ENCODE measurements at regions not wholly inside any gene's neighbourhood (a gene's known extent, or its start where the extent isn't known, plus 50 kb on each side); places are given as distances from the start of the nearest gene placed in this dataset.

GRCh38 chr6:104559435-104560202 lies 300.1 kb downstream of the HACE1 start:
- H3K9me3 Mint-ChIP-seq, result no peaks in the 10 kb centered on the region
- H3K27ac Mint-ChIP-seq, result no peak overlapping the region
- H3K27me3 Mint-ChIP-seq (ENCODE audit: low read depth, poor library complexity), result peaks cover 3% of the 10 kb centered on the region
- no peaks in the 10 kb centered on the region for H3K4me1 Mint-ChIP-seq
- no peaks in the 10 kb centered on the region for H3K36me3 Mint-ChIP-seq (ENCODE audit: low read depth)
- H3K4me3 Mint-ChIP-seq, result no peak overlapping the region
- DNase-seq, result no peak
- no peak for TF ChIP-seq CTCF (IDR thresholded peaks at IDR 0.05)

- no peak for DNase-seq
- Mint-ChIP-seq H3K4me3 (no peak overlapping the region), H3K36me3 (ENCODE audit: low read depth) (no peaks in the 10 kb centered on the region), H3K27ac (no peak overlapping the region), H3K4me1 (no peaks in the 10 kb centered on the region), H3K27me3 (ENCODE audit: low read depth, poor library complexity) (peaks cover 3% of the 10 kb centered on the region), H3K9me3 (no peaks in the 10 kb centered on the region)
- TF ChIP-seq CTCF (IDR thresholded peaks at IDR 0.05), result no peak
Observed at GRCh38 chr6:104558746-104559145, 301.0 kb downstream of the HACE1 start.

GRCh38 chr6:104548297-104548696 lies 311.4 kb downstream of the HACE1 start:
- Mint-ChIP-seq H3K36me3 (ENCODE audit: low read depth) (no peaks in the 10 kb centered on the region), H3K9me3 (no peaks in the 10 kb centered on the region), H3K27me3 (ENCODE audit: low read depth, poor library complexity) (peaks cover 3% of the 10 kb centered on the region), H3K27ac (no peak overlapping the region), H3K4me1 (no peaks in the 10 kb centered on the region), H3K4me3 (no peak overlapping the region)
- TF ChIP-seq CTCF (IDR thresholded peaks at IDR 0.05), result no peak
- no peak for DNase-seq

- TF ChIP-seq CTCF (IDR thresholded peaks at IDR 0.05), result no peak
- H3K4me1 Mint-ChIP-seq, result no peaks in the 10 kb centered on the region
- H3K27ac Mint-ChIP-seq, result no peak overlapping the region
- no peaks in the 10 kb centered on the region for H3K9me3 Mint-ChIP-seq
- H3K4me3 Mint-ChIP-seq, result no peak overlapping the region
- DNase-seq, result no peak
- peaks cover 3% of the 10 kb centered on the region for H3K27me3 Mint-ChIP-seq (ENCODE audit: low read depth, poor library complexity)
- no peaks in the 10 kb centered on the region for H3K36me3 Mint-ChIP-seq (ENCODE audit: low read depth)
Observed at GRCh38 chr6:104541411-104541810, 318.3 kb downstream of the HACE1 start.

- TF ChIP-seq CTCF (IDR thresholded peaks at IDR 0.05), result no peak
- Mint-ChIP-seq H3K36me3 (ENCODE audit: low read depth) (no peaks in the 10 kb centered on the region), H3K4me1 (no peaks in the 10 kb centered on the region), H3K9me3 (no peaks in the 10 kb centered on the region), H3K27me3 (ENCODE audit: low read depth, poor library complexity) (peaks cover 3% of the 10 kb centered on the region), H3K27ac (no peak overlapping the region), H3K4me3 (no peak overlapping the region)
- no peak for DNase-seq
Observed at GRCh38 chr6:104540743-104541142, 319.0 kb downstream of the HACE1 start.

GRCh38 chr6:104539173-104539572 lies 320.5 kb downstream of the HACE1 start:
- Mint-ChIP-seq H3K27me3 (ENCODE audit: low read depth, poor library complexity) (peaks cover 3% of the 10 kb centered on the region), H3K27ac (no peak overlapping the region), H3K4me3 (no peak overlapping the region), H3K36me3 (ENCODE audit: low read depth) (no peaks in the 10 kb centered on the region), H3K9me3 (no peaks in the 10 kb centered on the region), H3K4me1 (no peaks in the 10 kb centered on the region)
- TF ChIP-seq CTCF (IDR thresholded peaks at IDR 0.05), result no peak
- no peak for DNase-seq

Data from nephron progenitor cell (in vitro differentiated cells).